ENCODE measurements at regions not wholly inside any gene's neighbourhood (a gene's known extent, or its start where the extent isn't known, plus 50 kb on each side); places are given as distances from the start of the nearest gene placed in this dataset.

DNA sequence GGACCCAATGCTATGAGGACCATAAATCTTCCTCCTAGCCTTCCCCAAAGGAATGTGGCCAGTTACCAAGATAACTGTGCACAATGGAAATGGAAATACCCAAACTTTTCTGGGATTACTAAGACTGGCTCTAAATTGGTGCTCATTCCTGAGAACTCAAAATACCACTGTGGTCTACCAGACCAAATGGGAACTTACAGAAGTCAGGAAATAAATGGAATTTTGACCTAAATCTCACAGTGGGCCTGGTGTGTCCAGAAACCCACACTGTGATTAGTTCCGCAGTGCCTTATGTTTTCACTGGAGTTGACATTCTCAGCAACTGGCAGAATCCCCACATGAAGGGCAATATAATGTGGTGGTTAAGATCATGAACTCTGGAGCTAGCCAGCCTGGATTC lies 99.4 kb upstream of the ZC3H12C start:
- no peak for FAIRE-seq
- TF ChIP-seq, protein P1, sequence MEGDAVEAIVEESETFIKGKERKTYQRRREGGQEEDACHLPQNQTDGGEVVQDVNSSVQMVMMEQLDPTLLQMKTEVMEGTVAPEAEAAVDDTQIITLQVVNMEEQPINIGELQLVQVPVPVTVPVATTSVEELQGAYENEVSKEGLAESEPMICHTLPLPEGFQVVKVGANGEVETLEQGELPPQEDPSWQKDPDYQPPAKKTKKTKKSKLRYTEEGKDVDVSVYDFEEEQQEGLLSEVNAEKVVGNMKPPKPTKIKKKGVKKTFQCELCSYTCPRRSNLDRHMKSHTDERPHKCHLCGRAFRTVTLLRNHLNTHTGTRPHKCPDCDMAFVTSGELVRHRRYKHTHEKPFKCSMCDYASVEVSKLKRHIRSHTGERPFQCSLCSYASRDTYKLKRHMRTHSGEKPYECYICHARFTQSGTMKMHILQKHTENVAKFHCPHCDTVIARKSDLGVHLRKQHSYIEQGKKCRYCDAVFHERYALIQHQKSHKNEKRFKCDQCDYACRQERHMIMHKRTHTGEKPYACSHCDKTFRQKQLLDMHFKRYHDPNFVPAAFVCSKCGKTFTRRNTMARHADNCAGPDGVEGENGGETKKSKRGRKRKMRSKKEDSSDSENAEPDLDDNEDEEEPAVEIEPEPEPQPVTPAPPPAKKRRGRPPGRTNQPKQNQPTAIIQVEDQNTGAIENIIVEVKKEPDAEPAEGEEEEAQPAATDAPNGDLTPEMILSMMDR (IDR thresholded peaks at IDR 0.05; ENCODE audit: insufficient read depth, missing control alignments), result no peak
- DNase-seq (ENCODE audit: insufficient read length, low spot score), result no peak

DNA sequence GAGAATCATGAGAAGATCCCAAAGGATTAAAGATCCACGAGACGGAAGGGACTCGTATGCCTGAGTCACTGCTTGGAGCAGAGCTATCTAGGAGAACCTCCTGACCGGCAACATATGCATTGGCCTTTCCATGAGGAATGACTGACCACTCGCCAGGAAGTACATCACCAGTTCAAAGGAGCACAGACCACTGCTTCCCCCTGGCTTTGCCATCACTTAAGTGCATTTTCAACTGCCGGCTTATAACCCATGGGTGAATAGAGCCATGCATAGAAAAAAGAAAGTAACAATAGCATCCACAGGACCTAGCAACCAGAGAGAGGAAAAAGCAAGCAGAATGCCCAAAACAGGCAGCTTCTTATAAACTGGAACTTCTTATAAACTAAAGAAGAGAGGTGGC lies 98.3 kb upstream of the ZC3H12C start:
- FAIRE-seq, result no peak

DNA sequence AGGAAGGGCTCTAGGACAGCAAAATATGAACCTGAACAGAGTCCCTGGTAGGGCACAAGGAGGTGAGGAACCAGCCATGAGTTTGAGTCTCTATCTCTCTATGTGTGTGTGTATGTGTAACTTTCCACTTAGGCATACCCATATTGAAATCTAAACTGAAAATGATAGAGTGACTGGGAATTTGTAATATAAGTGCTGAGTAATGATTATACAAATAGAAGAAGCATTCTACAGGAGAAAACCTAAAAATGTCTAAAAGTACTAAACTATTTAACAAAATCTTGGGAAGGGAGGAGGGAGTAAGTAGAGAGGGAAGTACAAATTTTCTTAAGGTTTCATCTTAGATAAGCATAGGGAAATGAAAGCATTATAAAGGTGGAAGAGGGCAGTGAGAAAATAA lies 97.1 kb upstream of the ZC3H12C start:
- DNase-seq (ENCODE audit: insufficient read length, low spot score) (no peak), FAIRE-seq (no peak)
- TF ChIP-seq, protein P1 (IDR thresholded peaks at IDR 0.05; ENCODE audit: insufficient read depth, missing control alignments), result no peak

More for the DNA sequence above, 98.3 kb upstream of the ZC3H12C start:
- TF ChIP-seq, protein P1 (IDR thresholded peaks at IDR 0.05; ENCODE audit: insufficient read depth, missing control alignments), result no peak
- DNase-seq (ENCODE audit: insufficient read length, low spot score), result no peak

DNA sequence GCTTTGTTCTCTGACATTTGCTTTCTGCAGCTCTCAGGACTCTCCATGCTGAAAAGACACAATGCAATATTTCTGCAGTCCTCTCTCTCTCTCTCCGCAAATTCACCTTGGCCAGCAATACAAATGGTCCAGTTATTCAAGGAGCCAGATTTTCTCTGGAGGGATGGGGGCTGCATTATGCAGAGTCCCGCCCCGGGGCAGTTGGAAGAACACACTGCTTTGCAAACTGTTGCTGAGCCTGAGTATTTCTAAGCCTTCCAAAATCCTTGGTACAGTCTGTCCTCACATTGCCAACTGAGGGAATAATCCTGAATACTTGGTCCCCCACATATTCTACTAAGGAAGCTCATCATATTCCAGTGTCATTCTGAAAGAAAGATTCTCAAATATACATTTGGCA lies 94.3 kb upstream of the ZC3H12C start:
- DNase-seq (ENCODE audit: insufficient read length, low spot score) (no peak), FAIRE-seq (no peak)
- TF ChIP-seq, protein P1 (IDR thresholded peaks at IDR 0.05; ENCODE audit: insufficient read depth, missing control alignments), result no peak

DNA sequence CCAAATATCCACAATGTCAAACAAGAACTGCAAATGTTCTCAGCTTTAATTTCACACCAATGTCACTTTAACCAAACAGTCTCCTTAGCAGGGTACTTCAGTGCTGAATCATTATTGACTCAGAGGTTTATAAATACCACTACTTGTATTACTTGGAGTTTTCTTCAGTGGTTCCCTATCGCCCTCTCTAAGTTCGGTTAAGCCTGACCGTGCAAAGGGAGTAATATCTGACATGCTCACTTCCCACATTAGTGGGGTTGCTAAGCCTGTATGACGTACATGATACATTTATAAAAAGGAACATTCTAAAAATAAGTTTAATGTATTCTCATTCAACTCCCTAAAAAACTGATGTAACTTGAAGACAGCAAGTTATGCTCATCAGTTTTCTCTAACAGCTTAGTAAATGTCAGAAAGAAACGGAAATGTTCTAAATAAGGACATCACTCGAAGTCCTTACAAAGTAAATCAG lies 93.1 kb upstream of the ZC3H12C start:
- DNase-seq (ENCODE audit: insufficient read length, low spot score) (no peak), FAIRE-seq (no peak)
- TF ChIP-seq, protein P1 (IDR thresholded peaks at IDR 0.05; ENCODE audit: insufficient read depth, missing control alignments), result no peak

DNA sequence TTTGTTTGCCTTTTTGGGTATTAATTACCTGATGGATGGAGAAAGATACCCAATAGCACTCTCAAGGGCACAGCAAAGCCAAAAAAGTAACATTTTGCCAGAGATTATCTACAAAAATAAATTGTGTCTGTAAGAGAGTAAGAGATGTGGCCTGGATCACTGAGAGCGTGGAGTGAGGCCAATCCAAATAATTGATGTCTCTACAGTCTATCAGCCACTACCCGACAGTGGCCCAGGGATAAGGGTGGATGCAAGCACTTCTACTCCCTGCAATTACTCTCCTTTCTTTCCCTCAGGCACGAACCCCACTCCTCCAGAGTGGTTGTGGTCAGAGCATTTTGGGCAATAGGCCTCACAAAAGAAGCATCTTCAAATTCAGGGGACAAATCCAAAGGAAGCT lies 92.3 kb upstream of the ZC3H12C start:
- TF ChIP-seq, protein P1 (IDR thresholded peaks at IDR 0.05; ENCODE audit: insufficient read depth, missing control alignments), result no peak
- FAIRE-seq, result no peak
- DNase-seq (ENCODE audit: insufficient read length, low spot score), result no peak

DNA sequence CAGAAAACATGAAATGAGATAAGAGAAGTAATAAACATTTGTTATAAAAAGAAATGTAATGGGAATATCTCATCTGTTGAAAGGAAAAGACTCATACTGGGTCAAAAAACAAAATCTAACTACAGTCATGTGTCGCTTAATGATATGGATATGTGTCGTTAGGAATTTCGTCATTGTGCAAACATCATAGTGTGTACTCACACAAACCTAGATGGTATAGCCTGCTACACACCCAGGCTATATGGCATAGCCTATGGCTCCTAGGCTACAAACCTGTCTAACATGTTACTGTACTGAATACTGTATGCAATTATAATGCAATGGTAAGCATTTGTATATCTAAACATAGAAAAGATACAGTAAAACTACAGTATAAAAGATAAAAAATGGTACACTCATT lies 89.8 kb upstream of the ZC3H12C start:
- TF ChIP-seq, protein P1 (IDR thresholded peaks at IDR 0.05; ENCODE audit: insufficient read depth, missing control alignments), result no peak
- no peak for FAIRE-seq
- no peak for DNase-seq (ENCODE audit: insufficient read length, low spot score)
